Neural progenitor cell (in vitro differentiated cells): ENCODE measurements at regions not wholly inside any gene's neighbourhood (a gene's known extent, or its start where the extent isn't known, plus 50 kb on each side); places are given as distances from the start of the nearest gene placed in this dataset. TPM values are rescaled to one million over a fixed set of nuclear protein-coding genes. Genes with fewer than 3 reads are reported as not detected.

Experiments used
- microRNA-seq: library from miRNA; unstranded; fragments of <30 nt; microRNA quantifications from one replicate; pipeline ENCODE4, GENCODE V29; 2016
- small RNA-seq: library from RNA; depleted of rRNA; stranded (forward); fragments of <200 nt; gene quantifications from one replicate; pipeline ENCODE3, GENCODE V24; 2015

Small RNA genes in the stretch of these regions (microRNA-seq; reads per million reads assigned to microRNA genes)
- not detected for gene MIR4444-2

Small RNA genes in the stretch of these regions (small RNA-seq; reads per million reads assigned to genes)
- gene AC139453.1 = not detected
- not detected for gene LSP1P2
- gene MIR4444-2 = not detected
- gene RN7SL294P = not detected
- gene SNRPCP10 = not detected
